VCaP (cell line): ENCODE measurements at regions not wholly inside any gene's neighbourhood (a gene's known extent, or its start where the extent isn't known, plus 50 kb on each side); places are given as distances from the start of the nearest gene placed in this dataset.

Experiments
- H3K27ac ChIP-seq: fragments of 450-650 bp; 2 replicates; pipeline ENCODE4 v1.5.1; 2017
- CTCF ChIP-seq: fragments of 450-650 bp; conservative IDR thresholded peaks from 2 replicates; pipeline ENCODE4 v1.5.1; 2017; ENCODE audit warnings: mild to moderate bottlenecking, moderate library complexity

- no peak for TF ChIP-seq CTCF
- no peak overlapping the region for H3K27ac ChIP-seq
Measured at GRCh38 chr2:64780041-64780440, 126.3 kb upstream of the SERTAD2 start.

- H3K27ac ChIP-seq = no peak overlapping the region
- no peak for TF ChIP-seq CTCF
Measured at GRCh38 chr2:64781711-64782390, 128.1 kb upstream of the SERTAD2 start.

GRCh38 chr2:64784168-64785061 lies 130.7 kb upstream of the SERTAD2 start:
- no peak for TF ChIP-seq CTCF
- no peak overlapping the region for H3K27ac ChIP-seq

GRCh38 chr2:64785245-64785644 lies 131.5 kb upstream of the SERTAD2 start:
- no peak overlapping the region for H3K27ac ChIP-seq
- no peak for TF ChIP-seq CTCF

GRCh38 chr2:64786343-64787018 lies 132.8 kb upstream of the SERTAD2 start:
- no peak for TF ChIP-seq CTCF
- no peak overlapping the region for H3K27ac ChIP-seq

GRCh38 chr2:64787019-64787365 lies 133.3 kb upstream of the SERTAD2 start:
- no peak for TF ChIP-seq CTCF
- H3K27ac ChIP-seq = no peak overlapping the region

GRCh38 chr2:64787698-64788097 lies 134.0 kb upstream of the SERTAD2 start:
- no peak for TF ChIP-seq CTCF
- H3K27ac ChIP-seq = no peak overlapping the region
